Retinal pigment epithelial cell (primary cell): ENCODE measurements at regions not wholly inside any gene's neighbourhood (a gene's known extent, or its start where the extent isn't known, plus 50 kb on each side); places are given as distances from the start of the nearest gene placed in this dataset.

Experiments used
- DNase-seq: peaks from one replicate; pipeline ENCODE4 v3.0.0-alpha.2; 2010; ENCODE audit warnings: low read depth
- H3K4me3 ChIP-seq: 2 replicates; pipeline ENCODE4 v1.5.1; 2011; ENCODE audit warnings: mild to moderate bottlenecking, low read length, control low read depth, moderate library complexity
- CTCF ChIP-seq: conservative IDR thresholded peaks from 2 replicates; pipeline ENCODE4 v1.5.1; 2011; ENCODE audit warnings: low read depth, low read length, control low read depth, inconsistent platforms

DNA sequence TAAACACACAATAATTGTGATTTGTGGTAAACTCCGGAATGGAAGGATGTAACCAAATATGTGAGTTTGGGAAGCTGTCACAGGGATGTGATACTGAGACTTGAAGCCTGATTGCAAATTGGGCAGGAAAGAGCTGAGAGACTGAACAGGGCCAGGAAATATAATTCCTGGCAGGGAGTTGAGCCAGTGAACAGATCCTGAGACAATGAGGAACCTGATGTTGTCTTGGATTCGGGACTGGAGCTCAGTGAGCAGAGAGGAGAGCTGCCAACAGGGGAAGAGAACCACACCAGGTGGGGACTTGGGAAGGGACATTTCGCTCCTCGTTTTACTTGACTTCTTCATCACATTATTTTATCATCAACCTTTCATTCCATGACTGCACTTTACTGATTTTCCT lies 386.0 kb downstream of the TLL1 start:
- no peak for TF ChIP-seq CTCF
- DNase-seq: no peak
- no peak overlapping the region for H3K4me3 ChIP-seq

- DNase-seq: no peak
- TF ChIP-seq CTCF: no peak
- H3K4me3 ChIP-seq: no peak overlapping the region
Measured at GRCh38 chr4:166274136-166274761, 401.2 kb downstream of the TLL1 start.

DNA sequence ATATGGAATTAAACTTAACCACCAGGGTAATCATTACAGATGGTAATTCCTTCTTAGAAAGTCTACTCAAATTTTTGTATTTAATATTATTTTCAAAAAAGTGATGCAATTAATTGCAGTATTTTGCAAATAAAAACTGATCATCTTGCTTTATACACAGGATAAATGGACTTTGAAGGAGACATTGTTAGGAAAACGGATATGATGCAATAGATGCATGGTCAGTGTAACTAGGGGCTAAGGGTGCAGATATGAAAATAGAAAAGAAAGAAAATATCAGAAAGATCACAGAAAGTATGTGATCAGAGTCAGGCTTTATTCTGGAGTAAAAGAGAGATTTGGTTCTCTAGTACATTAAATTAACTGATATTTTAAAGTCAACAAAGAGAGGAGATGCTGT lies 401.7 kb downstream of the TLL1 start:
- no peak overlapping the region for H3K4me3 ChIP-seq
- no peak for TF ChIP-seq CTCF
- DNase-seq: no peak

DNA sequence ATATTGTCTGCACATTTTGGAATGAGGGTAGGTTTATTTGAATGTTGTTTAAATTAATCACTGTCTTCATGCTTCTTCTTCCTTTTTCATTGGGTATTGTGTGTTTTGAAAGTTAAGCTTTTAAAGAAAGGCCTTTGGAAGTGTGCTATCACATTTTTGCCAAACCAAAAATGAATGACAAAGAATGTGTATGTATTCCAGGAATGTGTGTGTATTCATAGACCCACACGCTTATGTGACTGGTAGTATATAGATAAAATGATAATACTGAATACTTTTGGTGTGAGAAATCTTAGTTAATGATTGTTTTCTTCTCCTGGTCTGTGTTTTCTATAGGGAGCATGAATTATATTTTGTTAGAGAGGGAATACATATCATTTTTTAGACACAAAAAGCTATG lies 404.4 kb downstream of the TLL1 start:
- DNase-seq: no peak
- no peak overlapping the region for H3K4me3 ChIP-seq
- no peak for TF ChIP-seq CTCF

DNA sequence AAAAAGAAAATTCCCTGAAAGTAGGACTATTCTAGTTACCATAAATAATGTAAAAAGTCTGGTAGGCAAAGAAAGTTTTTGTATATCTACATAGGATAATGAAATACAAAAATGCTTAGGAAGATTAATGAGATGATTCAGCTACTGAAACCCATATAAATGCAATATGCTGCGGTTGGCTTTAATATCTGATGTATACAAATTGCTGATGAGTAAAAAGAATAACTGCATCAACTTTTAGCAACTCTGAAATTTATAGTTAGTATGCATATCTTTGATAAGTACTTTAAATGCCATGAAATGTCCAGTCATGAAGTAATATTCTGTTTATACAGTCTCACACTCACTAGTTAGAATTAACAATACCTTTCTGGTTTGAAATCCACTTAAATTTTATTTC lies 404.8 kb downstream of the TLL1 start:
- H3K4me3 ChIP-seq: no peak overlapping the region
- no peak for DNase-seq
- TF ChIP-seq CTCF: no peak

DNA sequence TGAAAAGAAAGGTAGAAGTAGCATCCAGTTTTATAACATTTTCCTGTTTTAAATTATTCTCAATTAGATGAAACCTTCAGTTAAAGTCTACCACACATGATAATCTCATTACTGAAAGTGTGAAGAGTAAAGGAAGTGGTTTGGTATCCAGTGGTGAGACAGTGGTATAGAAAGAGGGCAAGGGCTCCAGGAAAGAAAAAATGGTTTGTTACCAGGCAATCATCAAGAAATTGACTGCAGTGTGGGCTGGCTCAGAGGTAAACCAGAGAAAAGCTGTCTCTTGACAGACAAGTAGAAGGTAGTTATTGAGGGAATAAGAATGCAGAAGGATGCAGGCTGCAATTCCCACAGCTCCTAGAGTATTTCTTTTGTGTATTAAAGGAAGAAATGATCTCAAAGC lies 406.2 kb downstream of the TLL1 start:
- DNase-seq: no peak
- no peak overlapping the region for H3K4me3 ChIP-seq
- TF ChIP-seq CTCF: no peak

- no peak overlapping the region for H3K4me3 ChIP-seq
- DNase-seq: no peak
- TF ChIP-seq CTCF: no peak
Measured at GRCh38 chr4:166280642-166281041, 407.6 kb downstream of the TLL1 start.
